Testis (tissue), 2 donors: ENCODE measurements at regions not wholly inside any gene's neighbourhood (a gene's known extent, or its start where the extent isn't known, plus 50 kb on each side); places are given as distances from the start of the nearest gene placed in this dataset.

ENCODE experiments used
- POLR2A ChIP-seq: fragments of 450-650 bp; IDR thresholded peaks from one replicate; pipeline ENCODE4 v1.6.1; 2017; ENCODE audit warnings: antibody characterized with exemption, mild to moderate bottlenecking, moderate library complexity
- TF ChIP-seq, protein P1 (sequence below), 3 experiments: fragments of 450-650 bp in 2 of 3; fragments of 200-600 bp in 1 of 3; sonication (generic) in 1 of 3; IDR thresholded peaks; one replicate each; pipeline ENCODE4 v1.5.1; 2016 to 2019; ENCODE audit warnings: antibody characterized with exemption in 3 of 3, mild to moderate bottlenecking in 2 of 3, moderate library complexity in 1 of 3

DNA sequence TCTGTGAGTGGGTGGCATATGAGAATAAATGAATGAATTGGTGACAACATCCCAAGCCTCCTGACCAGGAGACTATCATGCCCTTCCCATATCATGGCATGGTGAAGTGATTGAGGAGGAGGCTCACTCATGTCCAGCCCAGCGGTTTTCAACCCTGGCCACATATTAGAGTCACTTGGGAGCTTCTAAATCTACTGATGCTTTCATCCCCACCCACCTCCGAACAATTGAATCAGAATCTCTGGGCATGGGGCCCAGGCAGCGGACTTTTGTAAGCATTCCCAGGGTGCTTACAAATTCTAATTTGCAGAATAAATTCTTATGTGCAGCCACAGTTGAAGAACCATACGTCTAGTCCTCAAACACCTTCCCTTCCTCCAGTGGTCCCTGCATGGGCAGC lies 81.7 kb upstream of the SEC11C start:
- TF ChIP-seq, protein P1, sequence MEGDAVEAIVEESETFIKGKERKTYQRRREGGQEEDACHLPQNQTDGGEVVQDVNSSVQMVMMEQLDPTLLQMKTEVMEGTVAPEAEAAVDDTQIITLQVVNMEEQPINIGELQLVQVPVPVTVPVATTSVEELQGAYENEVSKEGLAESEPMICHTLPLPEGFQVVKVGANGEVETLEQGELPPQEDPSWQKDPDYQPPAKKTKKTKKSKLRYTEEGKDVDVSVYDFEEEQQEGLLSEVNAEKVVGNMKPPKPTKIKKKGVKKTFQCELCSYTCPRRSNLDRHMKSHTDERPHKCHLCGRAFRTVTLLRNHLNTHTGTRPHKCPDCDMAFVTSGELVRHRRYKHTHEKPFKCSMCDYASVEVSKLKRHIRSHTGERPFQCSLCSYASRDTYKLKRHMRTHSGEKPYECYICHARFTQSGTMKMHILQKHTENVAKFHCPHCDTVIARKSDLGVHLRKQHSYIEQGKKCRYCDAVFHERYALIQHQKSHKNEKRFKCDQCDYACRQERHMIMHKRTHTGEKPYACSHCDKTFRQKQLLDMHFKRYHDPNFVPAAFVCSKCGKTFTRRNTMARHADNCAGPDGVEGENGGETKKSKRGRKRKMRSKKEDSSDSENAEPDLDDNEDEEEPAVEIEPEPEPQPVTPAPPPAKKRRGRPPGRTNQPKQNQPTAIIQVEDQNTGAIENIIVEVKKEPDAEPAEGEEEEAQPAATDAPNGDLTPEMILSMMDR (IDR thresholded peaks at IDR 0.05): no peak
- no peak for TF ChIP-seq POLR2A
